H9 (cell line): ENCODE measurements at regions not wholly inside any gene's neighbourhood (a gene's known extent, or its start where the extent isn't known, plus 50 kb on each side); places are given as distances from the start of the nearest gene placed in this dataset.
A peak's percentile ranks its signal among the peaks of the same experiment; 100 is the strongest.

Experiments
- DNase-seq: peaks from one replicate; pipeline ENCODE4 v3.0.0-alpha.2; 2017
- H2AFZ ChIP-seq: one replicate; pipeline ENCODE4 v1.6.1; 2013; ENCODE audit warnings: mild to moderate bottlenecking, low read length, control low read depth, moderate library complexity
- H2AK5ac ChIP-seq: 2 replicates; pipeline ENCODE4 v1.6.1; 2013; ENCODE audit warnings: low read length, control low read depth, mixed read lengths; ENCODE audit not compliant: insufficient read length
- H2BK120ac ChIP-seq: one replicate; pipeline ENCODE4 v1.6.1; 2013; ENCODE audit warnings: low read depth, mild to moderate bottlenecking, low read length, control low read depth, inconsistent platforms; ENCODE audit not compliant: poor library complexity, severe bottlenecking
- H2BK12ac ChIP-seq: 2 replicates; pipeline ENCODE4 v1.6.1; 2013; ENCODE audit warnings: low read length, control low read depth, mixed read lengths, low read depth; ENCODE audit not compliant: insufficient read length
- H2BK15ac ChIP-seq: 2 replicates; pipeline ENCODE4 v1.6.1; 2013; ENCODE audit warnings: low read depth, low read length, control low read depth
- H2BK20ac ChIP-seq: one replicate; pipeline ENCODE4 v1.6.1; 2013; ENCODE audit warnings: low read depth, mild to moderate bottlenecking, low read length, control low read depth, inconsistent platforms; ENCODE audit not compliant: poor library complexity, severe bottlenecking
- H2BK5ac ChIP-seq: 2 replicates; pipeline ENCODE4 v1.6.1; 2013; ENCODE audit warnings: low read length, control low read depth, mixed read lengths; ENCODE audit not compliant: insufficient read length
- H3K14ac ChIP-seq: 2 replicates; pipeline ENCODE4 v1.6.1; 2013; ENCODE audit warnings: low read length, control low read depth; ENCODE audit not compliant: insufficient read depth
- H3K18ac ChIP-seq: 2 replicates; pipeline ENCODE4 v1.6.1; 2013; ENCODE audit warnings: low read depth, mild to moderate bottlenecking, mixed read lengths, low read length, control low read depth; ENCODE audit not compliant: insufficient read length
- H3K23ac ChIP-seq: 2 replicates; pipeline ENCODE4 v1.6.1; 2013; ENCODE audit warnings: low read length, control low read depth, mixed read lengths, low read depth; ENCODE audit not compliant: insufficient read length
- H3K23me2 ChIP-seq: 2 replicates; pipeline ENCODE4 v1.6.1; 2013; ENCODE audit warnings: low read depth, mild to moderate bottlenecking, mixed read lengths, low read length, control low read depth; ENCODE audit not compliant: insufficient read length, poor library complexity, severe bottlenecking
- H3K27ac ChIP-seq: 2 replicates; pipeline ENCODE4 v1.5.1; 2013; ENCODE audit warnings: low read length, control low read depth, mixed read lengths, low read depth; ENCODE audit not compliant: insufficient read length
- H3K27me3 ChIP-seq: 2 replicates; pipeline ENCODE4 v1.6.1; 2013; ENCODE audit warnings: low read length, control low read depth, inconsistent platforms; ENCODE audit not compliant: insufficient read depth
- H3K4ac ChIP-seq: 2 replicates; pipeline ENCODE4 v1.6.1; 2013; ENCODE audit warnings: low read depth, mild to moderate bottlenecking, control low read depth, inconsistent platforms, low read length, moderate library complexity
- H3K4me1 ChIP-seq: 2 replicates; pipeline ENCODE4 v1.6.1; 2013; ENCODE audit warnings: low read length, control low read depth, inconsistent platforms; ENCODE audit not compliant: insufficient read depth
- H3K4me2 ChIP-seq: 2 replicates; pipeline ENCODE4 v1.6.1; 2013; ENCODE audit warnings: low read length, control low read depth, mixed read lengths; ENCODE audit not compliant: insufficient read length, insufficient read depth
- H3K56ac ChIP-seq: 2 replicates; pipeline ENCODE4 v1.6.1; 2013; ENCODE audit warnings: low read depth, mild to moderate bottlenecking, mixed read lengths, low read length, control low read depth; ENCODE audit not compliant: insufficient read length
- H3K79me1 ChIP-seq: 2 replicates; pipeline ENCODE4 v1.6.1; 2013; ENCODE audit warnings: low read depth, mild to moderate bottlenecking, moderate library complexity, low read length, control low read depth, inconsistent platforms; ENCODE audit not compliant: insufficient read depth, poor library complexity, severe bottlenecking
- H3K79me2 ChIP-seq: 2 replicates; pipeline ENCODE4 v1.6.1; 2013; ENCODE audit warnings: low read length, control low read depth, inconsistent platforms; ENCODE audit not compliant: insufficient read depth
- H3K9ac ChIP-seq: 2 replicates; pipeline ENCODE4 v1.6.1; 2013; ENCODE audit warnings: low read length, control low read depth, mixed read lengths; ENCODE audit not compliant: insufficient read length; ENCODE audit errors: extremely low read depth
- H3K9me3 ChIP-seq: one replicate; pipeline ENCODE4 v1.6.1; 2013; ENCODE audit warnings: low read depth, low read length, inconsistent platforms; ENCODE audit not compliant: control insufficient read depth
- H3T11ph ChIP-seq: one replicate; pipeline ENCODE4 v1.6.1; 2013; ENCODE audit warnings: mild to moderate bottlenecking, low read length, control low read depth, inconsistent platforms
- H4K20me1 ChIP-seq: one replicate; pipeline ENCODE4 v1.6.1; 2013; ENCODE audit not compliant: control insufficient read depth, insufficient read length, insufficient read depth
- H4K5ac ChIP-seq: 2 replicates; pipeline ENCODE4 v1.6.1; 2013; ENCODE audit warnings: low read depth, mild to moderate bottlenecking, mixed read lengths, low read length, control low read depth; ENCODE audit not compliant: insufficient read length
- H4K8ac ChIP-seq: replicated peaks from 2 replicates; pipeline ENCODE4 v1.6.1; 2013; ENCODE audit warnings: low read length, control low read depth, mixed read lengths, low read depth; ENCODE audit not compliant: insufficient read length
- H4K91ac ChIP-seq: 2 replicates; pipeline ENCODE4 v1.6.1; 2013; ENCODE audit warnings: low read depth, mild to moderate bottlenecking, moderate library complexity, mixed read lengths, low read length, control low read depth; ENCODE audit not compliant: insufficient read length
- H3K27ac Mint-ChIP-seq, 3 experiments: 2 replicates in 2 of 3; 3 replicates in 1 of 3; pipeline ENCODE4 v1.8.0; 2020 to 2021; ENCODE audit warnings: mixed read lengths in 3 of 3, mild to moderate bottlenecking in 1 of 3, moderate library complexity in 1 of 3
- H3K27me3 Mint-ChIP-seq: 2 replicates; pipeline ENCODE4 v1.8.0; 2021; ENCODE audit warnings: low read depth, mild to moderate bottlenecking, moderate library complexity, mixed read lengths
- H3K36me3 Mint-ChIP-seq, 3 experiments: 2 replicates in 2 of 3; 3 replicates in 1 of 3; pipeline ENCODE4 v1.8.0; 2020 to 2021; ENCODE audit warnings: low read depth in 3 of 3, mixed read lengths in 3 of 3; ENCODE audit not compliant: insufficient read depth in 1 of 3
- H3K4me1 Mint-ChIP-seq, 2 experiments: 2 replicates each; pipeline ENCODE4 v1.8.0; 2020; ENCODE audit warnings: mixed read lengths in 2 of 2
- H3K4me3 Mint-ChIP-seq, 2 experiments: 2 replicates in 1 of 2; 3 replicates in 1 of 2; pipeline ENCODE4 v1.8.0; 2020 to 2021; ENCODE audit warnings: mild to moderate bottlenecking in 2 of 2, mixed read lengths in 2 of 2, moderate library complexity in 1 of 2
- H3K9me3 Mint-ChIP-seq, 2 experiments: 2 replicates in 1 of 2; 3 replicates in 1 of 2; pipeline ENCODE4 v1.8.0; 2020; ENCODE audit warnings: mild to moderate bottlenecking in 2 of 2, mixed read lengths in 2 of 2, moderate library complexity in 1 of 2
- WGBS: extraction: QIAGEN DNeasy Blood & Tissue Kit; methylation state at CpG from one replicate; pipeline ENCODE4 v1.1.7; 2013; ENCODE audit warnings: missing lambda C conversion rate, low lambda C conversion rate, mixed read lengths; ENCODE audit not compliant: insufficient read length; ENCODE audit errors: extremely low coverage; 5-methylcytosine and 5-hydroxymethylcytosine counted together
- TF ChIP-seq, protein P1 (sequence below): fragments of 200-600 bp; sonication (generic); conservative IDR thresholded peaks from 3 replicates; pipeline ENCODE4 v1.8.0; 2021; ENCODE audit warnings: antibody characterized with exemption, mild to moderate bottlenecking

GRCh38 chr3:16810593-16811367, 74.0 kb upstream of the PLCL2 start:
- Mint-ChIP-seq H3K27me3 (no peaks in the 10 kb centered on the region), H3K4me1 (peaks cover 33 to 43% of the 10 kb centered on the region in 2 experiments), H3K27ac (peak overlapping the region; percentile 20 to 56 (median 54); a peak in 4 of 7 replicates), H3K4me3 (no peak overlapping the region; a peak in 1 of 5 replicates), H3K36me3 (peaks cover 0 to 6% (median 4%) of the 10 kb centered on the region in 3 experiments; a peak in 3 of 7 replicates), H3K9me3 (peaks cover 0 to 4% of the 10 kb centered on the region in 2 experiments; a peak in 1 of 5 replicates)
- Histone ChIP-seq H4K91ac (no peak overlapping the region), H3K23me2 (no peaks in the 10 kb centered on the region), H3K9me3 (no peaks in the 10 kb centered on the region), H3K56ac (no peak overlapping the region), H3K27me3 (no peaks in the 10 kb centered on the region), H3K23ac (no peak overlapping the region), H3K9ac (no peak overlapping the region), H2BK12ac (no peak overlapping the region), H2BK120ac (no peak overlapping the region), H3K18ac (no peak overlapping the region), H3K4me2 (peak overlapping the region; percentile 18), H3K4me1 (peaks cover 6% of the 10 kb centered on the region; the same call in 1 of the 2 replicates), H3K14ac (no peak overlapping the region), H2BK5ac (no peak overlapping the region), H4K20me1 (no peaks in the 10 kb centered on the region), H3K79me1 (no peaks in the 10 kb centered on the region), H3K27ac (no peak overlapping the region), H3K79me2 (no peaks in the 10 kb centered on the region), H3T11ph (no peak overlapping the region), H2AK5ac (no peak overlapping the region), H4K5ac (no peak overlapping the region), H2AFZ (no peak overlapping the region), H4K8ac (no peak overlapping the region), H2BK20ac (no peak overlapping the region), H2BK15ac (no peak overlapping the region), H3K4ac (no peak overlapping the region)
- WGBS = no CpG with 5 or more reads among the region's 7 CpGs
- no peak for DNase-seq
- TF ChIP-seq, protein P1, sequence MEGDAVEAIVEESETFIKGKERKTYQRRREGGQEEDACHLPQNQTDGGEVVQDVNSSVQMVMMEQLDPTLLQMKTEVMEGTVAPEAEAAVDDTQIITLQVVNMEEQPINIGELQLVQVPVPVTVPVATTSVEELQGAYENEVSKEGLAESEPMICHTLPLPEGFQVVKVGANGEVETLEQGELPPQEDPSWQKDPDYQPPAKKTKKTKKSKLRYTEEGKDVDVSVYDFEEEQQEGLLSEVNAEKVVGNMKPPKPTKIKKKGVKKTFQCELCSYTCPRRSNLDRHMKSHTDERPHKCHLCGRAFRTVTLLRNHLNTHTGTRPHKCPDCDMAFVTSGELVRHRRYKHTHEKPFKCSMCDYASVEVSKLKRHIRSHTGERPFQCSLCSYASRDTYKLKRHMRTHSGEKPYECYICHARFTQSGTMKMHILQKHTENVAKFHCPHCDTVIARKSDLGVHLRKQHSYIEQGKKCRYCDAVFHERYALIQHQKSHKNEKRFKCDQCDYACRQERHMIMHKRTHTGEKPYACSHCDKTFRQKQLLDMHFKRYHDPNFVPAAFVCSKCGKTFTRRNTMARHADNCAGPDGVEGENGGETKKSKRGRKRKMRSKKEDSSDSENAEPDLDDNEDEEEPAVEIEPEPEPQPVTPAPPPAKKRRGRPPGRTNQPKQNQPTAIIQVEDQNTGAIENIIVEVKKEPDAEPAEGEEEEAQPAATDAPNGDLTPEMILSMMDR = no peak
